ENCODE measurements at regions not wholly inside any gene's neighbourhood (a gene's known extent, or its start where the extent isn't known, plus 50 kb on each side); places are given as distances from the start of the nearest gene placed in this dataset.
"Not testable (repeated sequence)": the region's sequence is repeated elsewhere in the genome, so short reads cannot be mapped to it uniquely, and the experiment has no call there.

DNA sequence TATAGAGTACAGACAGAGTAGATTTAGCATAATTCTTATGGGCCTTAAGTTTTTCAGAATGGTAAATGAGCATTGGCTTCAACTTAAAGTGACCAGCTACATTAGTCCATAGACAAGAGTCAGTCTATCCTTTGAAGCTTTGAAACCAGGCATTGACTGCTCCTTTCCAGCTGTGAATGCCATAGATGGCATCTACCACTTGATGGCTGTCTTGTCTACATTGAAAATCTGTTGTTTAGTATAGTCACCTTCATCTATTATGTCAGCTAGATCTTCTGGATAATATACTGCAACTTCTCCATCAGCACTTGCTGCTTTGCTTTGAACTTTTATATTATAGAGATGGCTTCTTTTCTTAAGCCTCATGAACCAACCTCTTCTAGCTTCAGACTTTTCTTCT, 146.1 kb upstream of the FOLH1 start:
- POLR2A ChIA-PET; DNase-seq (ENCODE audit: low read depth, low spot score); H3K27me3 ChIP-seq (ENCODE audit: control insufficient read depth in 2 of 2, insufficient read depth in 2 of 2, low read length in 2 of 2); H3K9me1 ChIP-seq (replicated peaks; ENCODE audit: control insufficient read depth, extremely low read depth, insufficient read depth, low read length); H4K20me1 ChIP-seq (replicated peaks; ENCODE audit: control insufficient read depth, extremely low read depth, insufficient read depth, low read length); H3K4me1 ChIP-seq (ENCODE audit: control insufficient read depth, extremely low read depth, insufficient read depth, low read length); H3K79me2 ChIP-seq (ENCODE audit: control insufficient read depth, insufficient read depth, low read length); H2AFZ ChIP-seq (ENCODE audit: low read depth, low read length); H3K4me3 ChIP-seq (replicated peaks in 1 of 3; ENCODE audit: insufficient read depth in 1 of 3, low read depth in 1 of 3, low read length in 3 of 3); H3K36me3 ChIP-seq (ENCODE audit: control insufficient read depth in 2 of 2, extremely low read depth in 1 of 2, insufficient read depth in 2 of 2, low read length in 2 of 2); CTCF ChIA-PET; H3K9me3 ChIP-seq (replicated peaks; ENCODE audit: control insufficient read depth, insufficient read depth, low read length); H3K4me2 ChIP-seq (ENCODE audit: insufficient read depth, low read length); BruUV-seq (replicated peaks); intact Hi-C loops (cut with micrococcal nuclease); H3K27ac ChIP-seq (ENCODE audit: insufficient read depth, low read depth, low read length); H3K9ac ChIP-seq (replicated peaks; ENCODE audit: extremely low read depth, insufficient read depth, low read length); dilution Hi-C loops (cut with MboI; ENCODE audit: extremely low pct_ligation_motif_present, low sequenced_read_pairs): not testable (repeated sequence)
- FAIRE-seq: peak; percentile 42

GRCh38 chr11:49352868-49353267, 144.5 kb upstream of the FOLH1 start:
- H3K9me1 ChIP-seq (replicated peaks; ENCODE audit: control insufficient read depth, extremely low read depth, insufficient read depth, low read length); CTCF ChIA-PET; H3K27ac ChIP-seq (ENCODE audit: insufficient read depth, low read depth, low read length); intact Hi-C loops (cut with micrococcal nuclease); BruUV-seq (replicated peaks); H2AFZ ChIP-seq (ENCODE audit: low read depth, low read length); H3K27me3 ChIP-seq (ENCODE audit: control insufficient read depth in 2 of 2, insufficient read depth in 2 of 2, low read length in 2 of 2); H3K4me3 ChIP-seq (replicated peaks in 1 of 3; ENCODE audit: insufficient read depth in 1 of 3, low read depth in 1 of 3, low read length in 3 of 3); POLR2A ChIA-PET; H3K9ac ChIP-seq (replicated peaks; ENCODE audit: extremely low read depth, insufficient read depth, low read length); H3K4me2 ChIP-seq (ENCODE audit: insufficient read depth, low read length); H3K9me3 ChIP-seq (replicated peaks; ENCODE audit: control insufficient read depth, insufficient read depth, low read length); H3K4me1 ChIP-seq (ENCODE audit: control insufficient read depth, extremely low read depth, insufficient read depth, low read length); H3K36me3 ChIP-seq (ENCODE audit: control insufficient read depth in 2 of 2, extremely low read depth in 1 of 2, insufficient read depth in 2 of 2, low read length in 2 of 2); H3K79me2 ChIP-seq (ENCODE audit: control insufficient read depth, insufficient read depth, low read length); dilution Hi-C loops (cut with MboI; ENCODE audit: extremely low pct_ligation_motif_present, low sequenced_read_pairs); H4K20me1 ChIP-seq (replicated peaks; ENCODE audit: control insufficient read depth, extremely low read depth, insufficient read depth, low read length); DNase-seq (ENCODE audit: low read depth, low spot score): not testable (repeated sequence)
- peak; percentile 28 for FAIRE-seq

GRCh38 chr11:49346627-49347026, 138.2 kb upstream of the FOLH1 start:
- H3K79me2 ChIP-seq (ENCODE audit: control insufficient read depth, insufficient read depth, low read length); FAIRE-seq; H3K9ac ChIP-seq (replicated peaks; ENCODE audit: extremely low read depth, insufficient read depth, low read length); dilution Hi-C loops (cut with MboI; ENCODE audit: extremely low pct_ligation_motif_present, low sequenced_read_pairs); CTCF ChIA-PET; H4K20me1 ChIP-seq (replicated peaks; ENCODE audit: control insufficient read depth, extremely low read depth, insufficient read depth, low read length); H2AFZ ChIP-seq (ENCODE audit: low read depth, low read length); H3K27ac ChIP-seq (ENCODE audit: insufficient read depth, low read depth, low read length); H3K4me3 ChIP-seq (replicated peaks in 1 of 3; ENCODE audit: insufficient read depth in 1 of 3, low read depth in 1 of 3, low read length in 3 of 3); H3K36me3 ChIP-seq (ENCODE audit: control insufficient read depth in 2 of 2, extremely low read depth in 1 of 2, insufficient read depth in 2 of 2, low read length in 2 of 2); BruUV-seq (replicated peaks); H3K9me3 ChIP-seq (replicated peaks; ENCODE audit: control insufficient read depth, insufficient read depth, low read length); H3K9me1 ChIP-seq (replicated peaks; ENCODE audit: control insufficient read depth, extremely low read depth, insufficient read depth, low read length); H3K4me1 ChIP-seq (ENCODE audit: control insufficient read depth, extremely low read depth, insufficient read depth, low read length); H3K4me2 ChIP-seq (ENCODE audit: insufficient read depth, low read length); H3K27me3 ChIP-seq (ENCODE audit: control insufficient read depth in 2 of 2, insufficient read depth in 2 of 2, low read length in 2 of 2); intact Hi-C loops (cut with micrococcal nuclease); DNase-seq (ENCODE audit: low read depth, low spot score); POLR2A ChIA-PET: not testable (repeated sequence)

DNA sequence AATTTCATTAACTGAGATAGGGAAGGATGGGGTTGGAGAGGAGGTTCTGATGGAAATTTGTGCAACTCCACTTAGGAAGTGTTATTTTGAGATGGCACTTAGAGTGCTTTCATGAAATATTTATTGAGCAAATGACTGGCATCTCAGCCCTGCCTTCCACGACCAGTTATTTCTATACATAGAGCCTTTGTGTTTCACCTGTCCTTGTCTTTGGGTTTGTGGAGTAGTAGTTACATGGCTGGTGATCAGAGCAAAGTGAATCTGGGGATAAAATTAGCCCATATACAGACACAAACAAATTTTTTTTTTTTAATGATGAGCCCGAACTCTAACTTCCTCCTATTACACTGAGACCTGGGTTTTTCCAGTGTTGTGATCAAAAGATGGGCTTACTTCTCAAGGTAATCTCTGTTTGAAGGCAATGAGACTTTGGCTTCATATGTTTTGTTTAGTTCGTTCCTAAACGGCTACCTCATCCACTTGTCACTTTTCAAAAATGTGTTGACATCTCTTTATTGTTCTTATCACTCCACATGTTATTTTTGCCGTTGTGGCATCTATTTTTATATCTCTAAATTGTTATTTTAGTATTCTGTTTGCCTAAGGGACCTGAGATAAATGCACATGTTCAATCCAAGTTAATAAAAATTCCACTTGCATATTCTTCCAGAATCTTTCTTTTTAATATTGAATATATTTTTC, 120.2 kb upstream of the FOLH1 start:
- H2AFZ ChIP-seq (ENCODE audit: low read depth, low read length); H3K9me1 ChIP-seq (replicated peaks; ENCODE audit: control insufficient read depth, extremely low read depth, insufficient read depth, low read length); CTCF ChIA-PET; POLR2A ChIA-PET; DNase-seq (ENCODE audit: low read depth, low spot score); H4K20me1 ChIP-seq (replicated peaks; ENCODE audit: control insufficient read depth, extremely low read depth, insufficient read depth, low read length); H3K4me2 ChIP-seq (ENCODE audit: insufficient read depth, low read length); H3K79me2 ChIP-seq (ENCODE audit: control insufficient read depth, insufficient read depth, low read length); BruUV-seq (replicated peaks); H3K4me3 ChIP-seq (replicated peaks in 1 of 3; ENCODE audit: insufficient read depth in 1 of 3, low read depth in 1 of 3, low read length in 3 of 3); H3K9ac ChIP-seq (replicated peaks; ENCODE audit: extremely low read depth, insufficient read depth, low read length); H3K27me3 ChIP-seq (ENCODE audit: control insufficient read depth in 2 of 2, insufficient read depth in 2 of 2, low read length in 2 of 2); H3K36me3 ChIP-seq (ENCODE audit: control insufficient read depth in 2 of 2, extremely low read depth in 1 of 2, insufficient read depth in 2 of 2, low read length in 2 of 2); dilution Hi-C loops (cut with MboI; ENCODE audit: extremely low pct_ligation_motif_present, low sequenced_read_pairs); H3K9me3 ChIP-seq (replicated peaks; ENCODE audit: control insufficient read depth, insufficient read depth, low read length): not testable (repeated sequence)
- intact Hi-C loops (cut with micrococcal nuclease): loop anchor here (5.0 kb wide), 1 partner anchor 39 kb away; no protein-coding TSS in a partner anchor
- peak; percentile 67 for FAIRE-seq
- Histone ChIP-seq H3K27ac (ENCODE audit: insufficient read depth, low read depth, low read length) (peak overlapping the region; percentile 23), H3K4me1 (ENCODE audit: control insufficient read depth, extremely low read depth, insufficient read depth, low read length) (peaks cover 16% of the 10 kb centered on the region)
